HepG2 (cell line): ENCODE measurements at regions not wholly inside any gene's neighbourhood (a gene's known extent, or its start where the extent isn't known, plus 50 kb on each side); places are given as distances from the start of the nearest gene placed in this dataset.

ENCODE experiments used
- ATAD3A ChIP-seq: sonication (generic); formaldehyde crosslinking; IDR thresholded peaks from 2 replicates; pipeline ENCODE4 v1.4.0; 2020; ENCODE audit warnings: missing genetic modification reagents
- MTA3 ChIP-seq: sonication (generic); formaldehyde crosslinking; IDR thresholded peaks from 2 replicates; pipeline ENCODE4 v1.4.0; 2020; ENCODE audit warnings: missing genetic modification reagents
- NFIB ChIP-seq: sonication (generic); formaldehyde crosslinking; IDR thresholded peaks from 2 replicates; pipeline ENCODE4 v1.9.0; 2021; ENCODE audit warnings: missing genetic modification reagents, mild to moderate bottlenecking, borderline replicate concordance
- NR3C1 ChIP-seq: sonication (generic); formaldehyde crosslinking; IDR thresholded peaks from 2 replicates; pipeline ENCODE4 v1.4.0; 2020; ENCODE audit warnings: missing genetic modification reagents
- SRSF9 ChIP-seq: fragments of 200-400 bp; formaldehyde crosslinking; IDR thresholded peaks from 2 replicates; pipeline ENCODE4 v1.6.1; 2018; ENCODE audit warnings: borderline replicate concordance, mild to moderate bottlenecking, low read depth, low read length; ENCODE audit not compliant: insufficient read depth, poor library complexity, severe bottlenecking
- ZNF674 ChIP-seq: sonication (generic); formaldehyde crosslinking; IDR thresholded peaks from 2 replicates; pipeline ENCODE4 v1.5.0; 2020; ENCODE audit warnings: low read depth, mild to moderate bottlenecking, missing genetic modification reagents
- ZNF777 ChIP-seq: sonication (generic); formaldehyde crosslinking; IDR thresholded peaks from 2 replicates; pipeline ENCODE4 v1.4.0; 2020; ENCODE audit warnings: missing genetic modification reagents
- TF ChIP-seq, protein P1 (sequence below): sonication (generic); formaldehyde crosslinking; IDR thresholded peaks from 2 replicates; pipeline ENCODE4 v1.5.1; 2020; ENCODE audit warnings: mild to moderate bottlenecking, missing genetic modification reagents, borderline replicate concordance
- TF ChIP-seq, protein P2 (sequence below): sonication (generic); formaldehyde crosslinking; IDR thresholded peaks from 2 replicates; pipeline ENCODE4 v1.4.0; 2020; ENCODE audit warnings: missing genetic modification reagents, borderline replicate concordance
- TF ChIP-seq, protein P3 (sequence below): sonication (generic); formaldehyde crosslinking; conservative IDR thresholded peaks from 2 replicates; pipeline ENCODE4 v1.4.0; 2020; ENCODE audit warnings: missing genetic modification reagents

DNA sequence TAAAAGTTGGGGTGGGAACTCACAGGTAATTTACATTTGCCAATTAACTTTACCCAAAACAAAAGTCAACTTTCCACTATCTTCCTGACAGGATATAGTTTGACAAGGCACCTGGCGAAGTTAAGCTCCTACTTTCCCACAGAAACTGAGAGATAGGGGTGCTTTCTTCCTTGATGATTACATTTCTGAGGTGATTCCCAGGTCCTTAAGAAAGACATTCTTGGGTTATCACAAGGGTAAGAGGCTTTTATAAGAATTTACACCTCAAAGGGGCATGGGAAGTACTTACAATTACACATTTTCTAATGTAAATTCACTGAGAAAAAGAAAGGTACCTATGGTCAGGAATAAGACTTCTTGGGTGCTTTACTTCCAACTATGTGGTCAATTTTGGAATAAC lies 660.9 kb upstream of the MGAT4C start (continued):
- TF ChIP-seq, protein P1, sequence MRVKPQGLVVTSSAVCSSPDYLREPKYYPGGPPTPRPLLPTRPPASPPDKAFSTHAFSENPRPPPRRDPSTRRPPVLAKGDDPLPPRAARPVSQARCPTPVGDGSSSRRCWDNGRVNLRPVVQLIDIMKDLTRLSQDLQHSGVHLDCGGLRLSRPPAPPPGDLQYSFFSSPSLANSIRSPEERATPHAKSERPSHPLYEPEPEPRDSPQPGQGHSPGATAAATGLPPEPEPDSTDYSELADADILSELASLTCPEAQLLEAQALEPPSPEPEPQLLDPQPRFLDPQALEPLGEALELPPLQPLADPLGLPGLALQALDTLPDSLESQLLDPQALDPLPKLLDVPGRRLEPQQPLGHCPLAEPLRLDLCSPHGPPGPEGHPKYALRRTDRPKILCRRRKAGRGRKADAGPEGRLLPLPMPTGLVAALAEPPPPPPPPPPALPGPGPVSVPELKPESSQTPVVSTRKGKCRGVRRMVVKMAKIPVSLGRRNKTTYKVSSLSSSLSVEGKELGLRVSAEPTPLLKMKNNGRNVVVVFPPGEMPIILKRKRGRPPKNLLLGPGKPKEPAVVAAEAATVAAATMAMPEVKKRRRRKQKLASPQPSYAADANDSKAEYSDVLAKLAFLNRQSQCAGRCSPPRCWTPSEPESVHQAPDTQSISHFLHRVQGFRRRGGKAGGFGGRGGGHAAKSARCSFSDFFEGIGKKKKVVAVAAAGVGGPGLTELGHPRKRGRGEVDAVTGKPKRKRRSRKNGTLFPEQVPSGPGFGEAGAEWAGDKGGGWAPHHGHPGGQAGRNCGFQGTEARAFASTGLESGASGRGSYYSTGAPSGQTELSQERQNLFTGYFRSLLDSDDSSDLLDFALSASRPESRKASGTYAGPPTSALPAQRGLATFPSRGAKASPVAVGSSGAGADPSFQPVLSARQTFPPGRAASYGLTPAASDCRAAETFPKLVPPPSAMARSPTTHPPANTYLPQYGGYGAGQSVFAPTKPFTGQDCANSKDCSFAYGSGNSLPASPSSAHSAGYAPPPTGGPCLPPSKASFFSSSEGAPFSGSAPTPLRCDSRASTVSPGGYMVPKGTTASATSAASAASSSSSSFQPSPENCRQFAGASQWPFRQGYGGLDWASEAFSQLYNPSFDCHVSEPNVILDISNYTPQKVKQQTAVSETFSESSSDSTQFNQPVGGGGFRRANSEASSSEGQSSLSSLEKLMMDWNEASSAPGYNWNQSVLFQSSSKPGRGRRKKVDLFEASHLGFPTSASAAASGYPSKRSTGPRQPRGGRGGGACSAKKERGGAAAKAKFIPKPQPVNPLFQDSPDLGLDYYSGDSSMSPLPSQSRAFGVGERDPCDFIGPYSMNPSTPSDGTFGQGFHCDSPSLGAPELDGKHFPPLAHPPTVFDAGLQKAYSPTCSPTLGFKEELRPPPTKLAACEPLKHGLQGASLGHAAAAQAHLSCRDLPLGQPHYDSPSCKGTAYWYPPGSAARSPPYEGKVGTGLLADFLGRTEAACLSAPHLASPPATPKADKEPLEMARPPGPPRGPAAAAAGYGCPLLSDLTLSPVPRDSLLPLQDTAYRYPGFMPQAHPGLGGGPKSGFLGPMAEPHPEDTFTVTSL: no peak
- no peak for TF ChIP-seq ZNF777 (CRISPR knock-in tag)
- TF ChIP-seq ATAD3A: no peak
- TF ChIP-seq NR3C1 (CRISPR knock-in tag): no peak
- TF ChIP-seq, protein P2, sequence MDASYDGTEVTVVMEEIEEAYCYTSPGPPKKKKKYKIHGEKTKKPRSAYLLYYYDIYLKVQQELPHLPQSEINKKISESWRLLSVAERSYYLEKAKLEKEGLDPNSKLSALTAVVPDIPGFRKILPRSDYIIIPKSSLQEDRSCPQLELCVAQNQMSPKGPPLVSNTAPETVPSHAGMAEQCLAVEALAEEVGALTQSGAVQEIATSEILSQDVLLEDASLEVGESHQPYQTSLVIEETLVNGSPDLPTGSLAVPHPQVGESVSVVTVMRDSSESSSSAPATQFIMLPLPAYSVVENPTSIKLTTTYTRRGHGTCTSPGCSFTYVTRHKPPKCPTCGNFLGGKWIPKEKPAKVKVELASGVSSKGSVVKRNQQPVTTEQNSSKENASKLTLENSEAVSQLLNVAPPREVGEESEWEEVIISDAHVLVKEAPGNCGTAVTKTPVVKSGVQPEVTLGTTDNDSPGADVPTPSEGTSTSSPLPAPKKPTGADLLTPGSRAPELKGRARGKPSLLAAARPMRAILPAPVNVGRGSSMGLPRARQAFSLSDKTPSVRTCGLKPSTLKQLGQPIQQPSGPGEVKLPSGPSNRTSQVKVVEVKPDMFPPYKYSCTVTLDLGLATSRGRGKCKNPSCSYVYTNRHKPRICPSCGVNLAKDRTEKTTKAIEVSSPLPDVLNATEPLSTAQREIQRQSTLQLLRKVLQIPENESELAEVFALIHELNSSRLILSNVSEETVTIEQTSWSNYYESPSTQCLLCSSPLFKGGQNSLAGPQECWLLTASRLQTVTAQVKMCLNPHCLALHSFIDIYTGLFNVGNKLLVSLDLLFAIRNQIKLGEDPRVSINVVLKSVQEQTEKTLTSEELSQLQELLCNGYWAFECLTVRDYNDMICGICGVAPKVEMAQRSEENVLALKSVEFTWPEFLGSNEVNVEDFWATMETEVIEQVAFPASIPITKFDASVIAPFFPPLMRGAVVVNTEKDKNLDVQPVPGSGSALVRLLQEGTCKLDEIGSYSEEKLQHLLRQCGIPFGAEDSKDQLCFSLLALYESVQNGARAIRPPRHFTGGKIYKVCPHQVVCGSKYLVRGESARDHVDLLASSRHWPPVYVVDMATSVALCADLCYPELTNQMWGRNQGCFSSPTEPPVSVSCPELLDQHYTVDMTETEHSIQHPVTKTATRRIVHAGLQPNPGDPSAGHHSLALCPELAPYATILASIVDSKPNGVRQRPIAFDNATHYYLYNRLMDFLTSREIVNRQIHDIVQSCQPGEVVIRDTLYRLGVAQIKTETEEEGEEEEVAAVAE (CRISPR knock-in tag): no peak
- TF ChIP-seq NFIB (CRISPR knock-in tag): no peak
- TF ChIP-seq SRSF9: no peak
- TF ChIP-seq MTA3 (CRISPR knock-in tag): no peak
- TF ChIP-seq, protein P3, sequence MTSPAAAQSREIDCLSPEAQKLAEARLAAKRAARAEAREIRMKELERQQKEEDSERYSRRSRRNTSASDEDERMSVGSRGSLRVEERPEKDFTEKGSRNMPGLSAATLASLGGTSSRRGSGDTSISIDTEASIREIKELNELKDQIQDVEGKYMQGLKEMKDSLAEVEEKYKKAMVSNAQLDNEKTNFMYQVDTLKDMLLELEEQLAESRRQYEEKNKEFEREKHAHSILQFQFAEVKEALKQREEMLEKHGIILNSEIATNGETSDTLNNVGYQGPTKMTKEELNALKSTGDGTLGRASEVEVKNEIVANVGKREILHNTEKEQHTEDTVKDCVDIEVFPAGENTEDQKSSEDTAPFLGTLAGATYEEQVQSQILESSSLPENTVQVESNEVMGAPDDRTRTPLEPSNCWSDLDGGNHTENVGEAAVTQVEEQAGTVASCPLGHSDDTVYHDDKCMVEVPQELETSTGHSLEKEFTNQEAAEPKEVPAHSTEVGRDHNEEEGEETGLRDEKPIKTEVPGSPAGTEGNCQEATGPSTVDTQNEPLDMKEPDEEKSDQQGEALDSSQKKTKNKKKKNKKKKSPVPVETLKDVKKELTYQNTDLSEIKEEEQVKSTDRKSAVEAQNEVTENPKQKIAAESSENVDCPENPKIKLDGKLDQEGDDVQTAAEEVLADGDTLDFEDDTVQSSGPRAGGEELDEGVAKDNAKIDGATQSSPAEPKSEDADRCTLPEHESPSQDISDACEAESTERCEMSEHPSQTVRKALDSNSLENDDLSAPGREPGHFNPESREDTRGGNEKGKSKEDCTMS: no peak
- no peak for TF ChIP-seq ZNF674 (CRISPR knock-in tag)
